HG02884 (cell line): ENCODE measurements at regions not wholly inside any gene's neighbourhood (a gene's known extent, or its start where the extent isn't known, plus 50 kb on each side); places are given as distances from the start of the nearest gene placed in this dataset.

ENCODE experiments used
- ATAC-seq: cut with Tn5 transposase; IDR thresholded peaks from one replicate; pipeline ENCODE4 v1.9.1; 2021; ENCODE audit warnings: mild to moderate bottlenecking, moderate library complexity; ENCODE audit not compliant: unreplicated experiment

GRCh38 chr18:29644276-29644675 lies 1398.3 kb downstream of the DSC3 start:
- no peak for ATAC-seq

DNA sequence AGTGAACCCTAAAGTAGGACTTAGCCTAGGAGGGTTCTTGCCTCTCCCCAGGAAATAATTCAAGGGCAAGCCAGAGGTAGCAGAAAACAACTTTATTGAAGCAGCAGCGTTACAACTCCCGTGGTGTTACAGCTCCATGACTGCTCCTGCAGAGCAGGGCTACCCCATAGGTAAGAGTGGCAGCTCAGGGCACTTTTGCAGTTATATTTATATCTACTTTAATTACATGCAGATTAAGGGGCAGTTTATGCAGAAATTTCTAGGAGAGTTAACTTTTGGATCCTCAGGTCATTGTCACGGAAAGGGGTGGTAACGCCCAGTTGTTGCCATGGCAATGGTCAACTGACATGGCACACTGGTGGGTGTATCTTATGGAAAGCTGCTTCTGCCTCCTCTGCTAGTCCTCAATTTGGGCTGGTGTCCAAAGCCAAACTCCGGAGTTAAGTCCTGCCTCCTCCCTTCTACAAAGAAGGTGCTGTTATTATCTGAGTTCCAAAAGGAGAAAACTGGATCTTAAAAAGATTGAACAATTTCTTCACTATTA lies 1413.0 kb downstream of the DSC3 start:
- ATAC-seq = no peak

DNA sequence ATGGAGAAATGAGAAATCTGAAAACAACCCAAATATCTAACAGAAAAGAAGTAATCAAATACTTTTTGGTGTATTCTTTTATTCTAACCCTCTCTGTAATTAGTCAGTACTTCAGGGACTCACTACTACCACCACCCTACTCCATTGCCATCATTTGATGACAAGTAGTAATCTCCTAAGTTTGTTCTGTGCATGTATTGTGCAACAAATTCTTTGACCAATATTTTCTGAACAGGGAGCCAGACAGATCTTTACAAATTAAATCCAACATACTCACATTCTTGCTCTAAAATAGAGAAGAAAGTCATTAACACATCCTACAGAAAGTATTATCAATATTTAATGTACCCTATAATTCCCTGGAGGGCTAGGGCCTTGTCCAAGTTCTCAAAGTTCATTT lies 1416.4 kb downstream of the DSC3 start:
- no peak for ATAC-seq

GRCh38 chr18:29616867-29617266 lies 1425.7 kb downstream of the DSC3 start:
- ATAC-seq = no peak

- ATAC-seq = no peak
Observed at GRCh38 chr18:29608982-29609381, 1432.1 kb upstream of the CDH2 start.

GRCh38 chr18:29605365-29605764 lies 1428.4 kb upstream of the CDH2 start:
- ATAC-seq = no peak

DNA sequence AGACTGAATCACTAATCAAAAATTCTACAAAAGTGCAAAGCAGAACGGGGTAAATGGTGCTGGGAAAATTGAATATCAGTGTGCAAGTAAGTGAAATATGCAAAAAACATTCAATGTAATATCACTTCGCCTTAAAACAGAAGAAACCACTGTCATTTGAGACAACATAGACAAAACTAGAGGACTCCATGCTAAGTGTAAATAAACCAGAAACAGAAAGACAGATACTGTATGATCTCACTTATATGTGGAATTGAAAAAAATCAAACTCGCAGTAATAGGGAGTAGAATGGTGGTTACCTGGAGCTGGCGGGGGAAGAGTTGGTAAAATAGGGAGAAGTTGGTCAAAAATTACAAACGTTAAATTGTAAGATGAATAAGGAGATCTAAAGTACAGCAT lies 1420.0 kb upstream of the CDH2 start:
- no peak for ATAC-seq

DNA sequence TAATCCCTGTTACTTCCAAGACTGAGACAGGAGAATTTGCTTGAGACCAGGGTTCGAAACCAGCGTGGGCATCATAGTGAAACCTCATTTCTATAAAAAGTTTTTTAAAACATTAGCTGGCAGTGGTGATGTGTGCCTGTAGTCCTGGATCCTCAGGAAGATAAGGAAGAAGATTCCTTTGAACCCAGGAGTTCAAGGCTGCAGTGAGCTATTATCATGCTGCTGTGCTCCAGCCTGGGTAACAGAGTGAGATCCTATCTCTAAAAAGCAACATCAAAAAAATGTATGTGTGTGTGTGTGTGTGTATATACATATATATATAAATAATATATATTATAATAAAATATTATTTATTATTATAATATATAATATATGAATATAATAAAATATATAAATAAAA lies 1417.6 kb upstream of the CDH2 start:
- no peak for ATAC-seq

DNA sequence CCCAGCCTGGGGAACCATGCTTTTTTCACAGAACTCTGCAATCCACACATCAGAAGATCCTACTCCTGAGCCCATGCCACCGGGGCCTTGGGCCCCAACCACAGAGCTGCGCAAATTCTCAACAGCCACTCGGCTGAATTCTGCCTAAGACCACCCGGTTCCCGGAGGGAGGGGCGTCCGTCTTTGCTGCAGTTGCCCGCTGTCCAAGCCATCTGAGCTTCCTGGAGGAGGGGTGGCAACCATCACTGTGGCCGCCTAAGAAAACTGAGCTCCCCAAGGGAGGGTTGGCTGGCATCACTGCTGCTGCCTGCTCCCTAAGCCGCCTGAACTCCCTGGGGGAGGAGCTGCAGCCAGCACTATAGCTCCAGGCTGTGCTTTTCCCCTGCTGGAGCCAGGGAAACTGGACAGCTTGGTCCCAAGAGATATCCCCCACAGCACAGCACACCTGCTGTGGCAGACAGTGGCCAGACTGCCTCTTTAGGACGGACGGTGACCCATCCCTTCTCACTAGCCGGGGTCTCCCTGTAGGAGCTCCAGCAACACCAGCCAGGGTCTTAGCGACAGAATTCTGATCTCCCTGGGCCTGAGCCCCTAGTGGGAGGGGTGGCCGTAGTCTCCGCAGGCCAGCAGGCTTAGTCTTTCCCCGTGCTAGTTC lies 1411.6 kb upstream of the CDH2 start:
- no peak for ATAC-seq

DNA sequence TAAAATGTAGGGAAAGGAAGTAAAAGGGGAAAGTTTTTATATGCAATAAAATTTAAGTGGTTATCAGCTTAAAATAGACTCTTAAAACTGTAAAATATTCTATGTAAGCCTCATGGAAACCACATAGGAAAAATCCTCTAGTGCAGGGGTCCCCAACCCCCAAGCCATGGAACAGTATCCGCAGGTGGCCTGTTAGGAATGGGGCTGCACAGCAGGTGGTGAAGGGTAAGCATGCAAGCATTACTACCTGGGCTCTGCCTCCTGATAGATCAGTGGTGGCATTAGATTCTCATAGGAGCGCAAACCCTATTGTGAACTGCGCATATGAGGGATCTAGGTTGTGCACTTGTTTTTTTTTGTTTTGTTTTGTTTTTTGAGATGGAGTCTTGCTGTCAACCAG lies 1409.3 kb upstream of the CDH2 start:
- no peak for ATAC-seq

- peak; percentile 83 for ATAC-seq
Observed at GRCh38 chr18:29560270-29560669, 1383.3 kb upstream of the CDH2 start.

DNA sequence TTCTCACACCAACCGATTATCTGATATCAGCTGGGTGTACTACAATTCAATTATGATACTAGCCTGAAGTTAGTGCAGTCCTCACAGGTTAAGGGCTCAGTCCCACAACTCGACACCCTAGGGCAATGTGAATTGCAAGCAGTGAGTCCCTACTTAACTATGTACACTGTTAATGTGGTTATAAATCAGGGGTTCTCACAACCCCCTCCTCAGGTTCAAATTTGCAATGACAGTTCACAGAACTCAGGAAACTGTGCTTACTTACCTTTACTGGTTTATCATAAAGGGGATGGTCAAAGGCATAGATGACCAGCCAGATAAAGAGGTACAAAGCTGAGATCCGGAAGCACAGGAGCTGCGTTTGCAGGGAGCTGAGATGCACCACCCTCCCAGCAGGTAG lies 1379.1 kb upstream of the CDH2 start:
- ATAC-seq = no peak

- no peak for ATAC-seq
Observed at GRCh38 chr18:29549759-29550158, 1372.8 kb upstream of the CDH2 start.

DNA sequence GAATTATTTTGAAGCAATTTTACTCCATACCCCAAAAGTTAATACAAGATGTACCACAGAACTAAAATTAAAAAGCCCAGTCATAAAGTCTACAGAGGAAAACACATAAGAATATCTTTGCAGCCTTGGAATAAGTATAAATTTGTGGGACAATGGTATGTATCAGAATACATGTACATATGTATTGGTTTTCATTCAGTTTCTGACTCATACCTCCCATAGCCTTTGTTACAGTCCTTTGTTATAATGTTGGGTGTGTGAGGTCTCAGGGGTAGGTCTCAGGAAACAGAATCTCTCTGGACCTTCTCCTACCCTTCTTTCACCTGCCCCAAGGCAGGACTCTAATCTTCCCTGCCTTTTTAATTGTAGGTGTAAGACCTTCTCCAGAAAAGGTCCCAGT lies 1370.7 kb upstream of the CDH2 start:
- ATAC-seq = no peak

GRCh38 chr18:29540548-29540947 lies 1363.6 kb upstream of the CDH2 start:
- ATAC-seq = no peak

DNA sequence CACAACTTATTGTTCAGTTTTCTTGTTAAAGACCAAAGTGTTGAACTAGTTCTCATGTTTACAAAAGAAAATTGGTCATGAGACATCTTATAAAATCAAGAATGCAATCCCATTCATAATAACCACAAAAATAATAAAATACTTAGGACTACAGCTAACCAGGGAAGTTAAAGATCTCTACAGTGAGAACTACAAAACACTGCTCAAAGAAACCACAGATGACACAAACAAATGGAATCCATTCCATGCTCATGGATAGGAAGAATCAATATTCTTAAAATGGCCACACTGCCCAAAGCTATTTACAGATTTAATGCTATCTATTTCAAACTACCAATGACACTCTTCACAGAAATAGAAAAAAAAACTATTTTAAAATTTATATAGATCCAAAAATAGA lies 1354.8 kb upstream of the CDH2 start:
- no peak for ATAC-seq

DNA sequence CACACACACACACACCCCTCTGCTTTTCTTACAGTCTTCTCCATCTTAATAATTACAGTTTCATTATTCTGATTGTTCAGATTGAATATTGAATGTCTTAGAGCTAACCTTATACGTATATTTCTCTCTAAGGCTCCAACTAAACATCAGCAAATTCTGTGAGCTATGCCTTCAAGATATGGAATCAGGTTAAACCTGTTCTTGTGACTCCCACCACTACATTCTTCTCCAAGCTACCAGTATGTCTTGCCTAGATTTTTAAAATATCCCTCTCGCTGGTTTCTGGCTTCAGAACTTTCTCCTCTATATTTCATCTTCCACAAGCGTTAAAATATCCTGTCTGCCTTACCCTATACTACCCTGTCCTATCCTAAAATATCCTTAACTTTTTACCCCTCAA lies 1346.4 kb upstream of the CDH2 start:
- no peak for ATAC-seq

- ATAC-seq = no peak
Observed at GRCh38 chr18:29512761-29513160, 1335.8 kb upstream of the CDH2 start.

DNA sequence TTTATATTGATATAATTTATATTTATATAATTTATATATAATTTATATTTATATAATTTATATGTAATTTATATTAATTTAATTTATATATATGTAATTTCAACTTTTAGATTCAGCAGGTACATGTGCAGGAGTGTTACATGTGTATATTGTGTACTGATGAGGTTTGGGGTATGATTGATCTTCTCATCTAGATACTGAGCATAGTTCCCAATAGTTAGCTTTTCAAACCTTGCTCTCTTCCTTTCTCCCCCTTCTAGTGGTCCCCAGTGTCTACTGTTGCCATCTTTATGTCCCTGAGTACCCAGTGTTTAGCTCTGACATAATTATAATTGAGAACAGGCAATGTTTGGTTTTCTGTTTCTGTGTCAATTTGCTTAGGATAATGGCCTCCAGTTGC lies 1335.3 kb upstream of the CDH2 start:
- ATAC-seq = no peak

- ATAC-seq = no peak
Observed at GRCh38 chr18:29501952-29502351, 1325.0 kb upstream of the CDH2 start.

GRCh38 chr18:29496152-29496680 lies 1319.3 kb upstream of the CDH2 start:
- no peak for ATAC-seq

DNA sequence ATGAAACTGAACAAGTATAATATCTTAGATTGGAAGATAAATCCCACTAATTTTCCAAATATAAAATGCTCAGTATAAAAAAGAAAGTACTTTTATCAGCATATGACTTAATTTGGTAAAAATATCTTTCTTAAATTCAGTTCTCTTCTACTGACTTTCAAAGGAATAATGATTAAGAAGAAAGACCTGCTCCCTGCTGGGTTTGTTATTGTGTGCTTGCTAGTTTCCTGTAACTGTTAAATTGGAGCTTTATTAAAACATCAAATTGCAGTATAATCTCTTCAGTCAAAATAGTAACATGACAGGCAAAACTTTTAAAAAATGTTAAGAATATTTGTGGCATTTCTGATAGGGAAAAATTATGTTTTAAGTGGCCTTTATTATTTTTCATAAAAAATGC lies 1317.4 kb upstream of the CDH2 start:
- ATAC-seq = no peak

GRCh38 chr18:29491907-29492306 lies 1315.0 kb upstream of the CDH2 start:
- no peak for ATAC-seq
